ENCODE measurements at regions not wholly inside any gene's neighbourhood (a gene's known extent, or its start where the extent isn't known, plus 50 kb on each side); places are given as distances from the start of the nearest gene placed in this dataset.

DNA sequence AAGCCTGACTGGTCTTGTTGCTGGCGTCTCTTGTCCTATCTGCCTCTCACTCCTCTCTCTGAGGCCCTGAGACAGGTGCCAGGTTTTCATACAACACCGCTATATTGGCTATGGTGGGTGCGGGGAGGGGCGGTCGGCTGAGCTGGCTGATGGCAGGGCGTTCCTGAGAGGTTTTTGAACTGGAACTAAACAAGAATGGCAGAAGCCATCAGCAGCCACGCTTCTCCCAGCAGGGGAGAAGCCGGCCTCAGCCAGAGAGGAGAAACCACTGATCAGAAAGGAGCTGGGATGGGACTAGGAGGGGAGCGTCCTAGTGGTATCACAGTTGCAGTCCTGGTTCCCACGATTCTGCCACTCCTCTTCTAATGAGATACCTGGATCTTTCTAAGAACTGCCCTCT is 89.9 kb upstream of the PRR23E start:
- Histone ChIP-seq H3K4me3 (ENCODE audit: low read depth, low read length, poor library complexity, severe bottlenecking) (no peak overlapping the region), H3K27me3 (replicated peaks; ENCODE audit: insufficient read depth, low read depth, low read length, poor library complexity) (no peaks in the 10 kb centered on the region), H3K36me3 (ENCODE audit: insufficient read depth, low read length, poor library complexity, severe bottlenecking) (no peaks in the 10 kb centered on the region), H3K27ac (ENCODE audit: low read depth, low read length, poor library complexity, severe bottlenecking) (no peak overlapping the region), H3K4me1 (ENCODE audit: insufficient read depth, low read length, poor library complexity, severe bottlenecking) (no peaks in the 10 kb centered on the region), H3K9me3 (ENCODE audit: low read depth, low read length, poor library complexity, severe bottlenecking) (no peaks in the 10 kb centered on the region)
- intact Hi-C loops (cut with micrococcal nuclease; ENCODE audit: unreplicated experiment), result no loop called here
- no peak for DNase-seq (ENCODE audit: low spot score)
- CTCF ChIA-PET, result no interaction called here
- no TSS peak for BruUV-seq (replicated peaks)
- POLR2A ChIA-PET (ENCODE audit: low non-redundant PET), result no interaction called here
- TF ChIP-seq, protein P1, sequence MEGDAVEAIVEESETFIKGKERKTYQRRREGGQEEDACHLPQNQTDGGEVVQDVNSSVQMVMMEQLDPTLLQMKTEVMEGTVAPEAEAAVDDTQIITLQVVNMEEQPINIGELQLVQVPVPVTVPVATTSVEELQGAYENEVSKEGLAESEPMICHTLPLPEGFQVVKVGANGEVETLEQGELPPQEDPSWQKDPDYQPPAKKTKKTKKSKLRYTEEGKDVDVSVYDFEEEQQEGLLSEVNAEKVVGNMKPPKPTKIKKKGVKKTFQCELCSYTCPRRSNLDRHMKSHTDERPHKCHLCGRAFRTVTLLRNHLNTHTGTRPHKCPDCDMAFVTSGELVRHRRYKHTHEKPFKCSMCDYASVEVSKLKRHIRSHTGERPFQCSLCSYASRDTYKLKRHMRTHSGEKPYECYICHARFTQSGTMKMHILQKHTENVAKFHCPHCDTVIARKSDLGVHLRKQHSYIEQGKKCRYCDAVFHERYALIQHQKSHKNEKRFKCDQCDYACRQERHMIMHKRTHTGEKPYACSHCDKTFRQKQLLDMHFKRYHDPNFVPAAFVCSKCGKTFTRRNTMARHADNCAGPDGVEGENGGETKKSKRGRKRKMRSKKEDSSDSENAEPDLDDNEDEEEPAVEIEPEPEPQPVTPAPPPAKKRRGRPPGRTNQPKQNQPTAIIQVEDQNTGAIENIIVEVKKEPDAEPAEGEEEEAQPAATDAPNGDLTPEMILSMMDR (conservative IDR thresholded peaks at IDR 0.05; ENCODE audit: low read depth, low read length), result no peak
- no peak for TF ChIP-seq EZH2 (IDR thresholded peaks at IDR 0.05; ENCODE audit: borderline replicate concordance, low read depth, low read length, poor library complexity, severe bottlenecking)

- POLR2A ChIA-PET (ENCODE audit: low non-redundant PET), result interaction anchor here (0.6 kb wide), 1 partner anchor 1968 kb away, joined by 3 read pairs; no protein-coding TSS in a partner anchor
- no peaks in the 10 kb centered on the region for H3K9me3 ChIP-seq (ENCODE audit: low read depth, low read length, poor library complexity, severe bottlenecking)
Observed at GRCh38 chr3:127104586-127104985, 88.3 kb upstream of the PRR23E start.

DNA sequence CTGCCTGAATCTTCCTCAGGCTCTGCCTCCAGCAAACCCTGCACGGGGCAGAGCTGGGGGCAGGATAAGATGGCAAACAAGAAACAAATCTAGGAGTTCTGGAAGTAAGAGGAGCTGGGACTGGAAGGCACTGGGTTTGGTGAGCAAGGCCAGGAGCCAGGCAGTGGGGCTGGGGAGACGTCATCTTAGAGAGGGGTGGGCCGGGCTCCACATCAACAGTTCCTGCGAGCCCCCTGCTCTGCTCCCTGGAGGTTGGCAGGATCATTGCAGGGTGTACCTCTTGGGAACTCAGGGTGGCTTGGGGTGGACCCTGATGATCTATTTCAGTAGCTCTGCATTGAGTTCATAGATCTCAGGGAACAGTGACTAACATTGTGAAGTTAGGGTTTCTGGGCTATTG is 87.3 kb upstream of the PRR23E start:
- Histone ChIP-seq H3K27ac (ENCODE audit: low read depth, low read length, poor library complexity, severe bottlenecking) (no peak overlapping the region), H3K4me1 (ENCODE audit: insufficient read depth, low read length, poor library complexity, severe bottlenecking) (no peaks in the 10 kb centered on the region), H3K27me3 (replicated peaks; ENCODE audit: insufficient read depth, low read depth, low read length, poor library complexity) (no peaks in the 10 kb centered on the region), H3K4me3 (ENCODE audit: low read depth, low read length, poor library complexity, severe bottlenecking) (no peak overlapping the region), H3K9me3 (ENCODE audit: low read depth, low read length, poor library complexity, severe bottlenecking) (no peaks in the 10 kb centered on the region), H3K36me3 (ENCODE audit: insufficient read depth, low read length, poor library complexity, severe bottlenecking) (no peaks in the 10 kb centered on the region)
- DNase-seq (ENCODE audit: low spot score), result no peak
- intact Hi-C loops (cut with micrococcal nuclease; ENCODE audit: unreplicated experiment), result no loop called here
- ChIA-PET POLR2A (ENCODE audit: low non-redundant PET) (interaction anchor here (0.6 kb wide), 1 partner anchor 1098 kb away, joined by 3 read pairs; no protein-coding TSS in a partner anchor), CTCF (no interaction called here)
- TF ChIP-seq, protein P1 (conservative IDR thresholded peaks at IDR 0.05; ENCODE audit: low read depth, low read length), result no peak
- no peak for TF ChIP-seq EZH2 (IDR thresholded peaks at IDR 0.05; ENCODE audit: borderline replicate concordance, low read depth, low read length, poor library complexity, severe bottlenecking)
- BruUV-seq (replicated peaks), result no TSS peak

More at GRCh38 chr3:127104586-127104985, 88.3 kb upstream of the PRR23E start:
- Histone ChIP-seq H3K27me3 (replicated peaks; ENCODE audit: insufficient read depth, low read depth, low read length, poor library complexity) (no peaks in the 10 kb centered on the region), H3K4me1 (ENCODE audit: insufficient read depth, low read length, poor library complexity, severe bottlenecking) (no peaks in the 10 kb centered on the region), H3K4me3 (ENCODE audit: low read depth, low read length, poor library complexity, severe bottlenecking) (no peak overlapping the region), H3K36me3 (ENCODE audit: insufficient read depth, low read length, poor library complexity, severe bottlenecking) (no peaks in the 10 kb centered on the region), H3K27ac (ENCODE audit: low read depth, low read length, poor library complexity, severe bottlenecking) (no peak overlapping the region)
- no peak for DNase-seq (ENCODE audit: low spot score)
- TF ChIP-seq, protein P1 (conservative IDR thresholded peaks at IDR 0.05; ENCODE audit: low read depth, low read length), result no peak
- no peak for TF ChIP-seq EZH2 (IDR thresholded peaks at IDR 0.05; ENCODE audit: borderline replicate concordance, low read depth, low read length, poor library complexity, severe bottlenecking)
- intact Hi-C loops (cut with micrococcal nuclease; ENCODE audit: unreplicated experiment), result no loop called here
- CTCF ChIA-PET, result no interaction called here
- BruUV-seq (replicated peaks), result no TSS peak
